NCI-H2171 treated with DMSO at 0.1 percent for 48 hours (cell line): ENCODE measurements at regions not wholly inside any gene's neighbourhood (a gene's known extent, or its start where the extent isn't known, plus 50 kb on each side); places are given as distances from the start of the nearest gene placed in this dataset.
"Not testable (repeated sequence)": the region's sequence is repeated elsewhere in the genome, so short reads cannot be mapped to it uniquely, and the experiment has no call there.

Experiments
- DNase-seq: peaks from one replicate; lab custom pipeline; 2025; lab: John Stamatoyannopoulos, UW

- DNase-seq = no peak
These were observed 80.0 kb upstream of the COL5A1 start for GRCh38 chr9:134561427-134562145.

GRCh38 chr9:134562146-134562849 lies 79.3 kb upstream of the COL5A1 start:
- no peak for DNase-seq

- DNase-seq = no peak
These were observed 78.2 kb upstream of the COL5A1 start for GRCh38 chr9:134563397-134563796.

GRCh38 chr9:134564431-134565170 lies 77.0 kb upstream of the COL5A1 start:
- DNase-seq = no peak

GRCh38 chr9:134565316-134565915 lies 76.2 kb upstream of the COL5A1 start:
- DNase-seq = no peak

- DNase-seq = no peak
These were observed 75.3 kb upstream of the COL5A1 start for GRCh38 chr9:134566196-134566847.

GRCh38 chr9:134566936-134567335 lies 74.7 kb upstream of the COL5A1 start:
- no peak for DNase-seq

- DNase-seq = no peak
These were observed 73.5 kb upstream of the COL5A1 start for GRCh38 chr9:134568116-134568515.

- DNase-seq = no peak
These were observed 72.8 kb upstream of the COL5A1 start for GRCh38 chr9:134568811-134569210.

GRCh38 chr9:134569626-134570025 lies 72.0 kb upstream of the COL5A1 start:
- DNase-seq = no peak

- DNase-seq = peak; percentile 99
These were observed 71.4 kb upstream of the COL5A1 start for GRCh38 chr9:134570151-134570621.

GRCh38 chr9:134570711-134571325 lies 70.8 kb upstream of the COL5A1 start:
- peak; percentile 86 for DNase-seq

- peak; percentile 70 for DNase-seq
These were observed 70.2 kb upstream of the COL5A1 start for GRCh38 chr9:134571326-134571931.

- peak; percentile 54 for DNase-seq
These were observed 69.4 kb upstream of the COL5A1 start for GRCh38 chr9:134571946-134572917.

- DNase-seq = not testable (repeated sequence)
These were observed 66.9 kb upstream of the COL5A1 start for GRCh38 chr9:134574686-134575085.

GRCh38 chr9:134575103-134575900 lies 66.3 kb upstream of the COL5A1 start:
- DNase-seq = no peak

- DNase-seq = no peak
These were observed 65.8 kb upstream of the COL5A1 start for GRCh38 chr9:134575901-134576176.

GRCh38 chr9:134585021-134585561 lies 56.5 kb upstream of the COL5A1 start:
- DNase-seq = peak; percentile 15
